NCI-H526 treated with DMSO at 0.1 percent for 48 hours (cell line): ENCODE measurements at regions not wholly inside any gene's neighbourhood (a gene's known extent, or its start where the extent isn't known, plus 50 kb on each side); places are given as distances from the start of the nearest gene placed in this dataset.
"Not testable (repeated sequence)": the region's sequence is repeated elsewhere in the genome, so short reads cannot be mapped to it uniquely, and the experiment has no call there.

Experiments used
- DNase-seq: peaks from one replicate; lab custom pipeline; 2025; lab: John Stamatoyannopoulos, UW

GRCh38 chr21:33972539-33972938 is 56.9 kb upstream of the ATP5PO start:
- no peak for DNase-seq

GRCh38 chr21:33971492-33972013 is 55.9 kb upstream of the ATP5PO start:
- DNase-seq, result no peak

GRCh38 chr21:33969581-33969980 is 54.0 kb upstream of the ATP5PO start:
- no peak for DNase-seq

GRCh38 chr21:33968995-33969348 is 53.4 kb upstream of the ATP5PO start:
- DNase-seq, result no peak

GRCh38 chr21:33968080-33968994 is 52.7 kb upstream of the ATP5PO start:
- no peak for DNase-seq

GRCh38 chr21:33967086-33967571 is 51.5 kb upstream of the ATP5PO start:
- DNase-seq, result no peak

- DNase-seq, result no peak
These were observed 50.8 kb upstream of the ATP5PO start for GRCh38 chr21:33966324-33966949.

- not testable (repeated sequence) for DNase-seq
These were observed 50.1 kb upstream of the ATP5PO start for GRCh38 chr21:33965662-33966061.
